AG09309 (cell line): ENCODE measurements at regions not wholly inside any gene's neighbourhood (a gene's known extent, or its start where the extent isn't known, plus 50 kb on each side); places are given as distances from the start of the nearest gene placed in this dataset.

Source experiments
- DNase-seq: peaks from one replicate; pipeline ENCODE4 v3.0.0-alpha.2; 2010; ENCODE audit warnings: low read depth
- H3K4me3 ChIP-seq: 2 replicates; pipeline ENCODE4 v1.5.1; 2011; ENCODE audit warnings: mild to moderate bottlenecking, low read depth, low read length, moderate library complexity; ENCODE audit not compliant: control insufficient read depth
- TF ChIP-seq, protein P1 (sequence below): IDR thresholded peaks from 2 replicates; pipeline ENCODE4 v1.5.1; 2011; ENCODE audit warnings: mild to moderate bottlenecking, low read depth, low read length, inconsistent platforms; ENCODE audit not compliant: insufficient read depth, control insufficient read depth; ENCODE audit errors: missing control alignments

- TF ChIP-seq, protein P1, sequence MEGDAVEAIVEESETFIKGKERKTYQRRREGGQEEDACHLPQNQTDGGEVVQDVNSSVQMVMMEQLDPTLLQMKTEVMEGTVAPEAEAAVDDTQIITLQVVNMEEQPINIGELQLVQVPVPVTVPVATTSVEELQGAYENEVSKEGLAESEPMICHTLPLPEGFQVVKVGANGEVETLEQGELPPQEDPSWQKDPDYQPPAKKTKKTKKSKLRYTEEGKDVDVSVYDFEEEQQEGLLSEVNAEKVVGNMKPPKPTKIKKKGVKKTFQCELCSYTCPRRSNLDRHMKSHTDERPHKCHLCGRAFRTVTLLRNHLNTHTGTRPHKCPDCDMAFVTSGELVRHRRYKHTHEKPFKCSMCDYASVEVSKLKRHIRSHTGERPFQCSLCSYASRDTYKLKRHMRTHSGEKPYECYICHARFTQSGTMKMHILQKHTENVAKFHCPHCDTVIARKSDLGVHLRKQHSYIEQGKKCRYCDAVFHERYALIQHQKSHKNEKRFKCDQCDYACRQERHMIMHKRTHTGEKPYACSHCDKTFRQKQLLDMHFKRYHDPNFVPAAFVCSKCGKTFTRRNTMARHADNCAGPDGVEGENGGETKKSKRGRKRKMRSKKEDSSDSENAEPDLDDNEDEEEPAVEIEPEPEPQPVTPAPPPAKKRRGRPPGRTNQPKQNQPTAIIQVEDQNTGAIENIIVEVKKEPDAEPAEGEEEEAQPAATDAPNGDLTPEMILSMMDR, result no peak
These were observed 1249.0 kb upstream of the CITED2 start for GRCh38 chr6:140623498-140623897.

GRCh38 chr6:140620496-140620895 lies 1246.0 kb upstream of the CITED2 start:
- H3K4me3 ChIP-seq, result no peak overlapping the region
- TF ChIP-seq, protein P1, result no peak
- no peak for DNase-seq

More at GRCh38 chr6:140623498-140623897, 1249.0 kb upstream of the CITED2 start:
- no peak overlapping the region for H3K4me3 ChIP-seq
- peak; percentile 93 for DNase-seq

- H3K4me3 ChIP-seq, result no peak overlapping the region
- TF ChIP-seq, protein P1, result no peak
- DNase-seq, result no peak
These were observed 1235.5 kb upstream of the CITED2 start for GRCh38 chr6:140609956-140610355.

DNA sequence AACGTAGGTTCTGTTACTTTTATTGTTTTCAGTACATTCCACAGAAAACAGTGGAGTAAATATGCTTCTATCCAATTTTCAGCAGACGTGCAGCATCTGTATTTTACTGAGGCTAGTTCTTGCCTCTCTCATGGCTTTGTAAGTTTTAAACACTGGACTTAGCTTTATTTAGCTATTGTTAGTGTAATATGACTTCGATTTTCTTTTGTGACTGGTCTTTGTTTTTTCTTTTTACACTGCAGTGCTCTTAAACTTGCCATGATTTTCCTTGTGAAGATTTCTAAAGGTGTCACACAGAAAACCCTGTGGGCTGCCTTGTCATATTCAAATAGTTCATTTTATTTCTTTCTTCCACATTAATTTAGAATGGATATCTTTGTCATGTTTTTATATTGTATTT lies 1234.9 kb upstream of the CITED2 start:
- TF ChIP-seq, protein P1, result no peak
- no peak for DNase-seq
- H3K4me3 ChIP-seq, result no peak overlapping the region

- DNase-seq, result no peak
- H3K4me3 ChIP-seq, result no peak overlapping the region
- TF ChIP-seq, protein P1, result no peak
These were observed 1230.3 kb upstream of the CITED2 start for GRCh38 chr6:140604786-140605185.

DNA sequence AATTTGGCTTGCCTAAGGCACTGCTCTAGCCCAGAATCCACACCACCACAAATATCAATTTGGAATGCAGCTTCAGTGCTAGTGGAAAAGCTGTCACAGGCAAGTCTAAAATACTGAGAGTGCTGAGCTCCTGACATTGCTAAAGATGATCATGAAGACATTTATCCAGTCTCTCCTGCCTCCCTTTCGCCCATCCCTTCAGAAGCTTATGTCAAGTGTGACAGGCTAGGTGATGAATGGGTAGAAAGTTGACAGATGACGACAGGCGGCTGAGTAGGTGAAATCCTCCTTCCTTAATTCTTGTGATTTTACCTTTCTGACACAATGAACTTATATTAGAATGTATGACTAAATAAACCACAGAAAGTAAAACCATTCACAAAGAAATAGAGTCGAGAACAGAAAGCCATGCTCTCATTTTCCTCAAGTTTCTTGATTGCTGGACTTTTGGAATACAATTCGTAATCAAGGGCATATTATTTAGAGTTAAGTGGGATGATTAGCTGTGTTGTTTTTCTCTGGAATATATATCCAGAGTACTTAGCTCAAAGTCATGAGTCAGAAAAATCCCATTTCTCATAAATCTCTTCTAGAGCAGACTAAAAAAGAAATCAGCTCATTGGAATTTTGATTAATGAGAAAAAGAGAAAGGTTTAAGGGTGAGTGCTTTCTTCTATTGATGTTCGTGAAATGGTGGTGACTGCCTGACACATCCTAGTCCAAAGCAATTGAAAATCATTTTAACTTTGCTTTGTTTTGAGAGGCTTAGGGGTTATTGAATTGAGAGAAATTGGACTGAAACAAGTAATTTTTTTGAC lies 1228.2 kb upstream of the CITED2 start:
- TF ChIP-seq, protein P1, result no peak
- DNase-seq, result no peak

More for the DNA sequence above, 1228.2 kb upstream of the CITED2 start:
- H3K4me3 ChIP-seq, result no peak overlapping the region
